Stomach (tissue), 8 donors: ENCODE measurements at regions not wholly inside any gene's neighbourhood (a gene's known extent, or its start where the extent isn't known, plus 50 kb on each side); places are given as distances from the start of the nearest gene placed in this dataset.

Experiments used
- DNase-seq, 2 donors: peaks; one replicate each; pipeline versions ENCODE4 v3.0.0 to v3.0.0-alpha.2; 2013 to 2019
- H3K27ac ChIP-seq, 5 donors: fragments of 200-600 bp in 4 of 5; sonication (generic) in 4 of 5; one replicate each; pipeline ENCODE4 v1.5.1; 2013 to 2019; ENCODE audit warnings: mild to moderate bottlenecking in 1 of 5, moderate library complexity in 1 of 5
- H3K27me3 ChIP-seq, 3 donors: fragments of 200-600 bp; sonication (generic); one replicate each; pipeline ENCODE4 v1.5.1; 2017 to 2019; ENCODE audit warnings: mixed run types in 1 of 3
- H3K36me3 ChIP-seq, 4 donors: fragments of 200-600 bp; sonication (generic); 1 replicate in 3 of 4; 2 replicates in 1 of 4; pipeline ENCODE4 v1.5.1; 2016 to 2019
- H3K4me1 ChIP-seq, 4 donors: fragments of 200-600 bp; sonication (generic); one replicate each; pipeline ENCODE4 v1.5.1; 2016 to 2019
- H3K4me3 ChIP-seq, 4 donors: fragments of 200-600 bp; sonication (generic) in 3 of 4; one replicate each; pipeline ENCODE4 v1.5.1; 2016 to 2019; ENCODE audit warnings: mild to moderate bottlenecking in 1 of 4
- H3K9me3 ChIP-seq, 4 donors: fragments of 200-600 bp; sonication (generic); one replicate each; pipeline ENCODE4 v1.5.1; 2016 to 2019
- CTCF ChIP-seq, 7 experiments: fragments of 450-650 bp in 4 of 7; fragments of 200-600 bp in 3 of 7; sonication (generic) in 3 of 7; IDR thresholded peaks; one replicate each; pipeline ENCODE4 v1.5.1; 2016 to 2019; ENCODE audit warnings: antibody characterized with exemption in 7 of 7, control low read depth in 2 of 7, mild to moderate bottlenecking in 1 of 7
- EP300 ChIP-seq: sonication (generic); formaldehyde crosslinking; IDR thresholded peaks from one replicate; pipeline ENCODE4 v1.6.1; 2017; ENCODE audit warnings: antibody characterized with exemption
- POLR2A ChIP-seq, 4 donors: fragments of 450-650 bp; IDR thresholded peaks; one replicate each; pipeline ENCODE4 v1.6.1; 2016; ENCODE audit warnings: antibody characterized with exemption in 4 of 4, control low read depth in 2 of 4, mild to moderate bottlenecking in 1 of 4, moderate library complexity in 1 of 4
- POLR2AphosphoS5 ChIP-seq, 3 donors: sonication (generic); formaldehyde crosslinking; IDR thresholded peaks; one replicate each; pipeline ENCODE4 v1.6.1; 2016; ENCODE audit warnings: antibody characterized with exemption in 3 of 3
- WGBS, 5 donors: extraction: QIAGEN DNeasy Blood & Tissue Kit in 3 of 5; methylation state at CpG; one replicate each; pipeline versions ENCODE4 v1.1.5 to v1.1.7; 2013 to 2018; 5-methylcytosine and 5-hydroxymethylcytosine counted together
- intact Hi-C: fragments of 100-400 bp; cut with DNase I; formaldehyde crosslinking; loops from one replicate; pipeline ENCODE4 v1.15.1; 2023; ENCODE audit warnings: low total_unique reads
- donor health status: healthy with polysubstance abuse.
- donor health status: Bipolar disorder and iron deficiency.
- donor health status: healthy.

- H3K36me3 ChIP-seq: no peaks in the 10 kb centered on the region
- no peaks in the 10 kb centered on the region for H3K4me1 ChIP-seq
- intact Hi-C loops: no loop called here
- no peak overlapping the region for H3K4me3 ChIP-seq
- 75 to 87% (median 81%) methylated on average over 2 of the region's 2 CpGs for WGBS, 5 donors
- no peaks in the 10 kb centered on the region for H3K27me3 ChIP-seq
- no peak for TF ChIP-seq EP300
- no peak for TF ChIP-seq POLR2AphosphoS5 (IDR thresholded peaks at IDR 0.05)
- TF ChIP-seq CTCF (IDR thresholded peaks at IDR 0.05): no peak
- no peak for TF ChIP-seq POLR2A (IDR thresholded peaks at IDR 0.05)
- no peak for DNase-seq
- H3K9me3 ChIP-seq: no peaks in the 10 kb centered on the region
- H3K27ac ChIP-seq: no peak overlapping the region
Observed at GRCh38 chr10:64286533-64286932, 765.3 kb downstream of the REEP3 start.

DNA sequence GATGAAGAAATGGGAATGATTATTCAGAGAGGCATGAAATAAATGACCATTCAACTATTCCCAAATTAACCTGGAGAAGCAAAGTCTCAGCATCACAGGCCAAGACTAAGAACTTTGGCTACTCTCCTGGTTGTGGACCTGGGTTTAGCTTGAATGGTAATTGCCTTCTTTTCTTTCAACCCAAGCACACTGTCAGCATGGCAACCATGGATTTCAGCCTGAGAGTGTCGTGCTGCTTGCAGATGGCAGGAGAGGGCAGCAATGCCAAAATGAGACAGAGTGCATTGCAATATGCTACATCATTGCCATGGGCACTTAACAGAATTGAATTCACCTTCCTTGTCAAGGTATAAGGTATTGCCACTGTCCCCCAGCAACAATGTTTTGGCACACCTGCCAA lies 767.2 kb downstream of the REEP3 start:
- Histone ChIP-seq H3K4me1 (no peaks in the 10 kb centered on the region), H3K4me3 (no peak overlapping the region), H3K27me3 (no peaks in the 10 kb centered on the region), H3K27ac (no peak overlapping the region), H3K36me3 (no peaks in the 10 kb centered on the region), H3K9me3 (no peaks in the 10 kb centered on the region)
- intact Hi-C loops: no loop called here
- whole genome bisulfite sequencing, 5 donors: 64 to 90% (median 70%) methylated on average over 1 of the region's 1 CpG
- no peak for TF ChIP-seq EP300
- no peak for TF ChIP-seq CTCF (IDR thresholded peaks at IDR 0.05)
- TF ChIP-seq POLR2A (IDR thresholded peaks at IDR 0.05): no peak
- no peak for TF ChIP-seq POLR2AphosphoS5 (IDR thresholded peaks at IDR 0.05)
- DNase-seq: peak in 1 of 2 donors; percentile 15

GRCh38 chr10:64303566-64303965 lies 782.4 kb downstream of the REEP3 start:
- Histone ChIP-seq H3K27me3 (no peaks in the 10 kb centered on the region), H3K4me1 (no peaks in the 10 kb centered on the region), H3K9me3 (no peaks in the 10 kb centered on the region), H3K36me3 (no peaks in the 10 kb centered on the region), H3K4me3 (no peak overlapping the region), H3K27ac (no peak overlapping the region)
- no peak for TF ChIP-seq EP300
- TF ChIP-seq POLR2A (IDR thresholded peaks at IDR 0.05): no peak
- TF ChIP-seq POLR2AphosphoS5 (IDR thresholded peaks at IDR 0.05): no peak
- TF ChIP-seq CTCF (IDR thresholded peaks at IDR 0.05): no peak
- WGBS, 5 donors: 77 to 97% (median 88%) methylated on average over 1 of the region's 1 CpG
- DNase-seq: no peak
- intact Hi-C loops: no loop called here

DNA sequence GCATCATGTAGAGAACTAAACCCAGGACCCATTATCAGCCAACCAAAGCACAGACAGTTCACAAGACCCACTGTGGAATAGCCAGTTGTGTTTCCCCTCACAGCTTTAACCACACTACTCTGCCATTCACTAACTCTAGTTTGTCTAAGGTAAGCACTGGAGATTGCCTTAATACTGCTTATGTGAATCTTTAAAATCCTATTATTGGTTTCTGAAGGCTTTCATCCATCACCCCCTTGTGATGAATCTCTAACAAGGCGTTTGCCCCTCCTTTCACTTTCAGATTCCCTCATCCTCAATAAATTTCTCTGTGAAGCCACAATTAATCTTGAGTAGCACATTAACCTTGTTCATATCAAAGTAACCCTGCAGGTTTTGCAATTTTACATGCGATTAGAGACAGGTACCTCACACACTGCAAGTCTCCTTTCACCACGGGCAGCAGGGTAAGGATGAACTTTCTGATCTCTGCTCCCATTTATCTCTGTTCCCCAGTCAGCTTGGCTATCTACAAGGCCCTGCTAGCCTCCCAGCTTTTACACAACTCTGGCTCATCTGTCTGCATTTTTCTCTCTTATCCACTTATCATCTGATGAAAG lies 785.6 kb downstream of the REEP3 start:
- H3K9me3 ChIP-seq: no peaks in the 10 kb centered on the region
- TF ChIP-seq POLR2AphosphoS5 (IDR thresholded peaks at IDR 0.05) (no peak), EP300 (no peak), CTCF (IDR thresholded peaks at IDR 0.05) (no peak), POLR2A (IDR thresholded peaks at IDR 0.05) (no peak)
- H3K27me3 ChIP-seq: no peaks in the 10 kb centered on the region
- intact Hi-C loops: no loop called here
- DNase-seq: no peak
- no peaks in the 10 kb centered on the region for H3K4me1 ChIP-seq
- WGBS, 5 donors: 28 to 36% (median 32%) methylated on average over 3 of the region's 3 CpGs
- no peak overlapping the region for H3K27ac ChIP-seq
- H3K36me3 ChIP-seq: no peaks in the 10 kb centered on the region
- H3K4me3 ChIP-seq: no peak overlapping the region
